ENCODE measurements at regions not wholly inside any gene's neighbourhood (a gene's known extent, or its start where the extent isn't known, plus 50 kb on each side); places are given as distances from the start of the nearest gene placed in this dataset.
"Not testable (repeated sequence)": the region's sequence is repeated elsewhere in the genome, so short reads cannot be mapped to it uniquely, and the experiment has no call there.

GRCh38 chr12:116452975-116453374 is 106.2 kb upstream of the MAP1LC3B2 start:
- H3K18ac ChIP-seq (ENCODE audit: low read depth, low read length); H2BK5ac ChIP-seq (ENCODE audit: low read depth, low read length, poor library complexity, severe bottlenecking); H3K79me1 ChIP-seq (ENCODE audit: low read depth in 1 of 2, low read length in 2 of 2); H3K4me2 ChIP-seq (ENCODE audit: low read depth, low read length); H3K4ac ChIP-seq (ENCODE audit: low read depth, low read length); in situ Hi-C loops (cut with MboI; ENCODE audit: low sequenced_read_pairs); H2AFZ ChIP-seq (replicated peaks; ENCODE audit: low read length, poor library complexity); H3K4me3 ChIP-seq (ENCODE audit: insufficient read depth, low read depth, low read length); H3K56ac ChIP-seq (ENCODE audit: extremely low read depth, insufficient read depth, low read length); H3K9me3 ChIP-seq (ENCODE audit: control insufficient read depth, insufficient read depth, low read length); POLR2A ChIA-PET (ENCODE audit: unreplicated experiment); dilution Hi-C loops (cut with HindIII; ENCODE audit: low sequenced_read_pairs, unreplicated experiment); H3K27me3 ChIP-seq (ENCODE audit: control insufficient read depth, insufficient read depth, low read length); H4K5ac ChIP-seq (ENCODE audit: low read depth, low read length); BruUV-seq (replicated peaks); H2AK9ac ChIP-seq (replicated peaks; ENCODE audit: low read depth, low read length, poor library complexity); H3K36me3 ChIP-seq (ENCODE audit: control insufficient read depth, insufficient read depth, low read length); CTCF ChIA-PET; H4K91ac ChIP-seq (ENCODE audit: insufficient read depth, low read depth, low read length); H3K23ac ChIP-seq (ENCODE audit: low read depth, low read length); DNase-seq; H3K27ac ChIP-seq (ENCODE audit: insufficient read depth, low read length); H3K9ac ChIP-seq (ENCODE audit: low read depth, low read length); ATAC-seq (ENCODE audit: low read depth); intact Hi-C loops (cut with micrococcal nuclease); H4K20me1 ChIP-seq (ENCODE audit: insufficient read depth, low read length); H3K14ac ChIP-seq (replicated peaks; ENCODE audit: low read depth, low read length): not testable (repeated sequence)
- peak overlapping the region in 1 of 2 experiments; percentile 23; a peak in 1 of 4 replicates for H4K8ac ChIP-seq (ENCODE audit: low read depth in 2 of 2, low read length in 2 of 2)
- peaks cover 16% of the 10 kb centered on the region for H3K9me1 ChIP-seq (ENCODE audit: insufficient read depth, low read length)
- WGBS, 2 experiments (ENCODE audit: extremely low coverage in 2 of 2, insufficient read length in 1 of 2), result 100% methylated on average over 2 of the region's 5 CpGs; no CpG with 5 or more reads in 1 of the 2 experiments
- H2AK5ac ChIP-seq (ENCODE audit: low read depth, low read length), result peak overlapping the region; percentile 29
- peak overlapping the region; percentile 54 for H2BK20ac ChIP-seq (ENCODE audit: low read depth, low read length)
- peaks cover 16% of the 10 kb centered on the region for H3K4me1 ChIP-seq (ENCODE audit: control insufficient read depth, insufficient read depth, low read length)
- peak overlapping the region; percentile 2 for H2BK120ac ChIP-seq (ENCODE audit: low read depth, low read length)
- peak overlapping the region; percentile 71; the same call in 1 of the 3 replicates for H2BK15ac ChIP-seq (ENCODE audit: low read depth, low read length)

Measured in IMR-90 (cell line).